AG09309 (cell line): ENCODE measurements at regions not wholly inside any gene's neighbourhood (a gene's known extent, or its start where the extent isn't known, plus 50 kb on each side); places are given as distances from the start of the nearest gene placed in this dataset.

Experiments used
- DNase-seq: peaks from one replicate; pipeline ENCODE4 v3.0.0-alpha.2; 2010; ENCODE audit warnings: low read depth
- H3K4me3 ChIP-seq: 2 replicates; pipeline ENCODE4 v1.5.1; 2011; ENCODE audit warnings: mild to moderate bottlenecking, low read depth, low read length, moderate library complexity; ENCODE audit not compliant: control insufficient read depth
- CTCF ChIP-seq: IDR thresholded peaks from 2 replicates; pipeline ENCODE4 v1.5.1; 2011; ENCODE audit warnings: mild to moderate bottlenecking, low read depth, low read length, inconsistent platforms; ENCODE audit not compliant: insufficient read depth, control insufficient read depth; ENCODE audit errors: missing control alignments

GRCh38 chrX:93985344-93986307 lies 311.6 kb downstream of the FAM133A start:
- TF ChIP-seq CTCF, result no peak
- DNase-seq, result no peak
- no peak overlapping the region for H3K4me3 ChIP-seq
